Ovary (tissue), 3 donors: ENCODE measurements at regions not wholly inside any gene's neighbourhood (a gene's known extent, or its start where the extent isn't known, plus 50 kb on each side); places are given as distances from the start of the nearest gene placed in this dataset.

Experiments
- POLR2A ChIP-seq: fragments of 450-650 bp; IDR thresholded peaks from one replicate; pipeline ENCODE4 v1.6.1; 2017; ENCODE audit warnings: antibody characterized with exemption, mild to moderate bottlenecking, moderate library complexity
- TF ChIP-seq, protein P1 (sequence below), 3 donors: fragments of 450-650 bp in 2 of 3; fragments of 200-600 bp in 1 of 3; IDR thresholded peaks; one replicate each; pipeline versions ENCODE4 v1.5.1 to v1.8.0; 2016 to 2022; ENCODE audit warnings: antibody characterized with exemption in 3 of 3, mild to moderate bottlenecking in 1 of 3
- donor health status: DM: no; HTN: no; CAD: no.

- TF ChIP-seq POLR2A: no peak
- TF ChIP-seq, protein P1, sequence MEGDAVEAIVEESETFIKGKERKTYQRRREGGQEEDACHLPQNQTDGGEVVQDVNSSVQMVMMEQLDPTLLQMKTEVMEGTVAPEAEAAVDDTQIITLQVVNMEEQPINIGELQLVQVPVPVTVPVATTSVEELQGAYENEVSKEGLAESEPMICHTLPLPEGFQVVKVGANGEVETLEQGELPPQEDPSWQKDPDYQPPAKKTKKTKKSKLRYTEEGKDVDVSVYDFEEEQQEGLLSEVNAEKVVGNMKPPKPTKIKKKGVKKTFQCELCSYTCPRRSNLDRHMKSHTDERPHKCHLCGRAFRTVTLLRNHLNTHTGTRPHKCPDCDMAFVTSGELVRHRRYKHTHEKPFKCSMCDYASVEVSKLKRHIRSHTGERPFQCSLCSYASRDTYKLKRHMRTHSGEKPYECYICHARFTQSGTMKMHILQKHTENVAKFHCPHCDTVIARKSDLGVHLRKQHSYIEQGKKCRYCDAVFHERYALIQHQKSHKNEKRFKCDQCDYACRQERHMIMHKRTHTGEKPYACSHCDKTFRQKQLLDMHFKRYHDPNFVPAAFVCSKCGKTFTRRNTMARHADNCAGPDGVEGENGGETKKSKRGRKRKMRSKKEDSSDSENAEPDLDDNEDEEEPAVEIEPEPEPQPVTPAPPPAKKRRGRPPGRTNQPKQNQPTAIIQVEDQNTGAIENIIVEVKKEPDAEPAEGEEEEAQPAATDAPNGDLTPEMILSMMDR (IDR thresholded peaks at IDR 0.05): no peak
Measured at GRCh38 chr6:167567142-167568033, 242.5 kb downstream of the TTLL2 start.
